Neutrophil (primary cell): ENCODE measurements at regions not wholly inside any gene's neighbourhood (a gene's known extent, or its start where the extent isn't known, plus 50 kb on each side); places are given as distances from the start of the nearest gene placed in this dataset.

ENCODE experiments used
- H3K27ac ChIP-seq: fragments of 200-600 bp; sonication (generic); 2 replicates; pipeline ENCODE4 v1.5.1; 2016; ENCODE audit warnings: mild to moderate bottlenecking, moderate library complexity
- H3K27me3 ChIP-seq: fragments of 200-600 bp; sonication (generic); 2 replicates; pipeline ENCODE4 v1.6.0; 2016; ENCODE audit warnings: mild to moderate bottlenecking
- H3K36me3 ChIP-seq: fragments of 200-600 bp; sonication (generic); 2 replicates; pipeline ENCODE4 v1.5.1; 2017
- H3K4me1 ChIP-seq, 2 experiments: fragments of 200-600 bp in 1 of 2; sonication (generic) in 1 of 2; 1 replicate in 1 of 2; 2 replicates in 1 of 2; pipeline versions ENCODE4 v1.5.1 to v1.6.1; 2013 to 2016; ENCODE audit warnings: low read depth in 1 of 2, low read length in 1 of 2, mild to moderate bottlenecking in 1 of 2, moderate library complexity in 1 of 2; ENCODE audit not compliant: control insufficient read depth in 1 of 2, insufficient read depth in 1 of 2
- H3K4me3 ChIP-seq, 2 experiments: fragments of 200-600 bp in 1 of 2; sonication (generic) in 1 of 2; 1 replicate in 1 of 2; 2 replicates in 1 of 2; pipeline ENCODE4 v1.5.1; 2013 to 2016; ENCODE audit warnings: low read depth in 1 of 2, low read length in 1 of 2, mild to moderate bottlenecking in 1 of 2, moderate library complexity in 1 of 2
- H3K9me3 ChIP-seq: fragments of 200-600 bp; sonication (generic); 2 replicates; pipeline ENCODE4 v1.5.1; 2016
- CTCF ChIP-seq: fragments of 200-600 bp; sonication (generic); IDR thresholded peaks from 2 replicates; pipeline ENCODE4 v1.5.1; 2016; ENCODE audit warnings: antibody characterized with exemption

DNA sequence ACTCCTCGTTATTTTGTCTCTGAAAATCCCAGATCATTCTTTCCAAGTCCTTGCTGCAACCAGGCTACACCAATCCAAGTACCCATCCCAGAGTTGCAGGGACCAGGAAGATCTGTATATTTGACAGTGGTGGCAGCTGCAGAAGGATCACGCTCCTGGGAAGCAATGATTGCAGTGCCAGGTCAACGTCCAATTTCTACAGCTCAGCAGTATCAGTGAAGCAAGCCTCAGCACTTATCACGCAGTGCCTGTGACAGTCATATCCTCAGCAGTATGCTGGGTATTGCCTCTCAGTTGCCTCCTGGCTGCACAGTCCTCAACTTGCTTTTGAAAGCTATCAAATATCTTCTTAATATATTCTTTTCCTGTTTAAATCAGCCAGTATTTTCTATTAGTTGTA is 66.7 kb downstream of the BARHL2 start:
- no peaks in the 10 kb centered on the region for H3K27me3 ChIP-seq
- H3K9me3 ChIP-seq = no peaks in the 10 kb centered on the region
- no peak for TF ChIP-seq CTCF

DNA sequence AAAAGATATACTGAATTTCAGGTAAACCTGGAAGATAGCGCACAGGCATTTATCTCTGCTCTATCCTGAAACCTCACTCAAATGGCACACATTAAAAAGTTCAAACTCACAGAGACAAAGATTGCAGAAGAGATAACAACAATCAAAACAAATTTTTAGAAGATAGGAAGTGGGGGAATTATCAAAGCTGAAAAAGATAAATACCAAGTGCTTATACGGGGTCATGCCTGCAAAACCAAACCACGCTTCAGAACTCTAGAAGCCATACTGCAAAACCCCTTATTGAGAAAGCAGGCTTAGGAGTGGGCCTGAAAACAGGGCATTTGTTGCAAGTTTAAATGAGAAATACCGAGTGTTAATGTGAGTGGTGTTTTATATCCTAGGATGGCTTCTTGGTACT is 76.8 kb downstream of the BARHL2 start:
- no peaks in the 10 kb centered on the region for H3K36me3 ChIP-seq
- no peak overlapping the region for H3K4me3 ChIP-seq
- no peaks in the 10 kb centered on the region for H3K27me3 ChIP-seq
- no peaks in the 10 kb centered on the region for H3K4me1 ChIP-seq
- H3K9me3 ChIP-seq = no peaks in the 10 kb centered on the region
- H3K27ac ChIP-seq = no peak overlapping the region
- TF ChIP-seq CTCF = no peak

More for the DNA sequence above, 66.7 kb downstream of the BARHL2 start:
- no peak overlapping the region for H3K27ac ChIP-seq
- H3K4me1 ChIP-seq = no peaks in the 10 kb centered on the region
- no peak overlapping the region for H3K4me3 ChIP-seq
- no peaks in the 10 kb centered on the region for H3K36me3 ChIP-seq

DNA sequence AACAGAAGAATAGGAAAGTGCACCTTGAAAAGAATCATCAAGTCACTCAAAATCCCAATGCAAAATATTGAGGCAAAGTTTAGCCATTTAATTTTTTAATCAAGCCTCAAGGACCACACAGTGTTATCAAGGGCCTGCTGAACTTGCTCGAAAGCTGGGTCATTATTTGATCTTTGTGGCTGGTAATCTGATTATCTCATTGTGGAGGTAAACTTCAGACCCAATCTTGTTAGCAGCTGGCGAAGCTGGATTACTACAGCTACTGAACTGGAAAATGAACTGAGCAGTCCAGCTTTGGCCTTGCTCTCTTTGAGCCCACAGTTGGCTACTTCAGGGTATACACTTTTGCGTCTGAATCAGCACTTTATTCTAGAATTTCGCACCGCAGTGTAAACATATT is 94.4 kb downstream of the BARHL2 start:
- no peaks in the 10 kb centered on the region for H3K4me1 ChIP-seq
- H3K27ac ChIP-seq = no peak overlapping the region
- TF ChIP-seq CTCF = no peak
- no peak overlapping the region for H3K4me3 ChIP-seq
- H3K27me3 ChIP-seq = no peaks in the 10 kb centered on the region
- H3K36me3 ChIP-seq = no peaks in the 10 kb centered on the region
- H3K9me3 ChIP-seq = no peaks in the 10 kb centered on the region

DNA sequence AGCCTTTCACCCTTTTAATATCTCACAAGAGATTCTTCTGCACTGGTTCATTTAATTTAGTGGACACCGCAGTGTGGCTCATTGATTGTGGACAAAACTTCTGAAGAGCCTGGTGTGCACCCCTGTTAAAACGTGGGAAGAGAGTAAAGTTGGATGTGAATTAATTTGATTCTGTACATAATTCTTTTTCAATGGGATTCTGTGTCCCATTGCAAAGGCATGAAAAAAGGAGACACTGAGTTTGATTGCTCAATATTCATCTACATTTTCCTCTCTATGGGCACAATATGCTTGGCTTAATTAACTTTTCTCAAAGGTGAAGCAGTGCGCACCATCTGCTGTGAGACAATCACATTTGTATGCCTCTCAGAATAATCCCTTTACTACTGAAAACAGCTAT is 95.1 kb downstream of the BARHL2 start:
- no peak for TF ChIP-seq CTCF
- Histone ChIP-seq H3K36me3 (no peaks in the 10 kb centered on the region), H3K4me3 (no peak overlapping the region), H3K27ac (no peak overlapping the region), H3K27me3 (no peaks in the 10 kb centered on the region), H3K4me1 (no peaks in the 10 kb centered on the region), H3K9me3 (no peaks in the 10 kb centered on the region)

GRCh38 chr1:90616395-90616794 is 100.7 kb downstream of the BARHL2 start:
- H3K4me3 ChIP-seq = no peak overlapping the region
- TF ChIP-seq CTCF = no peak
- no peaks in the 10 kb centered on the region for H3K36me3 ChIP-seq

GRCh38 chr1:90614872-90615271 is 102.2 kb downstream of the BARHL2 start:
- no peak for TF ChIP-seq CTCF

More at GRCh38 chr1:90616395-90616794, 100.7 kb downstream of the BARHL2 start:
- no peak overlapping the region for H3K27ac ChIP-seq
- H3K9me3 ChIP-seq = no peaks in the 10 kb centered on the region
- no peaks in the 10 kb centered on the region for H3K4me1 ChIP-seq
- H3K27me3 ChIP-seq = no peaks in the 10 kb centered on the region

More at GRCh38 chr1:90614872-90615271, 102.2 kb downstream of the BARHL2 start:
- Histone ChIP-seq H3K9me3 (no peaks in the 10 kb centered on the region), H3K4me1 (no peaks in the 10 kb centered on the region), H3K36me3 (no peaks in the 10 kb centered on the region), H3K4me3 (no peak overlapping the region), H3K27ac (no peak overlapping the region), H3K27me3 (no peaks in the 10 kb centered on the region)
